Activated CD8-positive, alpha-beta memory T cell treated with anti-CD3 and anti-CD28 coated beads for 48 hours (primary cell): ENCODE measurements at regions not wholly inside any gene's neighbourhood (a gene's known extent, or its start where the extent isn't known, plus 50 kb on each side); places are given as distances from the start of the nearest gene placed in this dataset.

Source experiments
- DNase-seq, 3 experiments: peaks; one replicate each; pipeline ENCODE4 v3.0.0-alpha.2; 2020; ENCODE audit warnings: low read depth in 2 of 3, low spot score in 2 of 3

DNA sequence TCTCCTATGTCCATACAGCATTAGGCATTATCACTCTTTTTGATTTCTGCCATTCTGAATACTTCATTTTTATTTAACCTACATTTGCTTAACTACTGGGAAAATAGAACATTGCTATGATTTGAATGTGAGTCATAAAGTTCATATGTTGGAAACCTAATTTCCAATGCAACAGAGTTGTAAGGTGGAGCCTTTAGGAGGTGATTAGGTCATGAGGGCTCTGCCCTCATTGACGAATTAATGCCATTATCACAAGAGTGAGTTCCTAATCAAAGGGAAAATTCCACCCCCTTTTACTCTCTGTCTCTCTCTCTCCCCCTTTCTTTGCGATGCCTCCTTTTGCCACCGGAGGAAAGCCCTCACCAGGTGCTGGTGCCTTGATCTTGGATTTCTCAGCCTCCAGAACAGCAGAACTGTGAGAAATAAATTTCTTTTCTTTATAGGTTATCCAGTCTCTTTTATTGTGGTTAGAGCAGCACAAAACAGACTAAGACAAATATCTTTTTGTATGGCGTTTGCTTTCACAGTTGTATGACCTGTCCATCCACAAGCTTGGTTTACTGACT lies 180.1 kb upstream of the ARID2 start:
- no peak for DNase-seq

GRCh38 chr12:45553204-45553603 lies 176.3 kb upstream of the ARID2 start:
- DNase-seq = no peak

- DNase-seq = no peak
These were observed 172.5 kb upstream of the ARID2 start for GRCh38 chr12:45557016-45557415.

DNA sequence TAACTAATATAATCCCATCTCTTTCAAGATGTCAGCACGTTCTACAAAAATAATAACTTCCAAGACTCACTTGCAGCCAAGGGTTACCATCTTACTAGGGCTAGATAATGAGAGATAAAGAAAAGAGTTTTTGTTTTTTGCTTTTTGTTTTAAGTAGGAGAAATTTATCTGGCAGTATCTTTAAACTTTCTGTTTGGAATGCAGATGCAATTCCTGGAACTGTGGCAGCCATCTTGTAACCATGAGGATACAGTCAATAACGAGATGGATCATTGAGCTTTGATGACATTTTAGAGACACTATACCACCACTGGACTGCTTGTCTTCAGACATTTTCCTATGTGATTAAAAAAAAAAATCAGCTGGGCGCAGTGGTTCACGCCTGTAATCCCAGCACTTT lies 171.2 kb upstream of the ARID2 start:
- no peak for DNase-seq

DNA sequence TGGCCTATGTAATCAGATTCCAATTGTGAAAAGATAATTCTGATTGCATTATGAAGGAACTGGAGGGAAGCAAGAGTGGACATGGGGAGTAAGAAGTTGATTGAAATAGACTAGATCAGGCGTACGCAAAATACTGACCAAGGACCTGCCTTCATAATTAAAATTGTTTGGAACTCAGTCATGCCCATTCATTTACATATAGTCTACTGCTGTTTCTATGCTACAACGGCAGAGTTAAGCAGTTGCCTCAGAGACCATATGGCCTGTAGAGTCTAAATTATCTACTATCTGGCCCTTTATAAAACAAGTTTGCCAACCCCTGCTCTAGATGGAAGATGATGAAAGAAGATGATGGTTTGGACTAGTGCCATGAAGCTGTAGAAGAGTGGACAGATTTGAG lies 170.0 kb upstream of the ARID2 start:
- DNase-seq = no peak

DNA sequence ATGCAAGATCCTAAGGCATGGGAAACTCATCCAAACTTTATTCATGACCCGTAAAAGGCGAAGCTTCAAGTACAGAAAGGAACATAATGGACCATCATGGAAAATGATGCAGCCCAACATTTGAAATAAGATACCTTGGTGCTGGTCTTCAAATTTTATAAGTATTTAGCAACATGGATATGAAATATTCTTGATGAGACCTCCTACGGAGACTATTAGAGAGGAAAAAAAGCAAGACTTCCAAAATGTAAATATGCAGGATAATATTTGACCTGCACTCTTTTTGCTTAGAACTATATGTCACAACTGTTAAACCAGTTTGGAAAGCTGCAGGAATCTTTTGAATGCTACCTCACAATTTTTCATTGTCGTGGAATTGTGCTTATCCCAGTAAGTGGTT lies 168.8 kb upstream of the ARID2 start:
- DNase-seq = no peak

DNA sequence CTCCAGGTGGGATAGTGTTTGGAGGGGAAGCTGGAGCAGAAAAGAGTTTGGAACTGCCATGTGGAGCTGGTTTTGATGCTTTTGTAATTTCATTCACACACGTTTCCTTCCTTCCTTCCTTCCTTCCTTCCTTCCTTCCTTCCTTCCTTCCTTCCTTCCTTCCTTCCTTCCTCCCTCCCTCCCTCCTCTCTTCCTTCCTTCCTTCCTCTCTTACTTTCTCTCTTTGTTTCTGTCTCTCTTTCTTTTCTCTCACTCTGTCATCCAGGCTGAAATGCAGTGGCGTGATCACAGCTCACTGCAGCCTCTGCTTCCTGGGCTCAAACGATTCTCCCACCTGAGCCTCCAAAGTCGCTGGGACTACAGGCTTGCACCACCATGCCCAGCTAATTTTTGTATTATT lies 168.0 kb upstream of the ARID2 start:
- DNase-seq = no peak

GRCh38 chr12:45565590-45565989 lies 163.9 kb upstream of the ARID2 start:
- no peak for DNase-seq

- DNase-seq = no peak
These were observed 163.2 kb upstream of the ARID2 start for GRCh38 chr12:45566257-45566656.

GRCh38 chr12:45568808-45569207 lies 160.7 kb upstream of the ARID2 start:
- DNase-seq = no peak

DNA sequence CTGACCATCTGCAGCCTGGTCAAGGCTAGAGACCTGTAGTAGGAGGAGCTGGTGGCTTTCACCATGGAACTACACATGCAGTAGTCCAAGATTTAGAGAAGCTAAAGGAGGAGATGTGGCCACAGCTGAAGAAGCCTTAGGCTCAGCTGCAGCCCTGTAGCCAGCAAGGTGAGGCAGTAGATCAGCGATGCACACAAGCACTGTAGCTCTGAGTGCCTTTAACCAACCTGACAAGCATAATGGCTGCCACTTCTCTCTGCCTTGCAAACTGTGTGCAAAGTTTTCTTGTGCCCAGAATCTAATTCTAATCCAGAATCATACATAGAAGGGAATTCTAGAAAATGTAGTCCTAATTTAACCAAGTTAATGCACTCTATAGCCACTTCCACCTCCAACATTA lies 159.0 kb upstream of the ARID2 start:
- no peak for DNase-seq

DNA sequence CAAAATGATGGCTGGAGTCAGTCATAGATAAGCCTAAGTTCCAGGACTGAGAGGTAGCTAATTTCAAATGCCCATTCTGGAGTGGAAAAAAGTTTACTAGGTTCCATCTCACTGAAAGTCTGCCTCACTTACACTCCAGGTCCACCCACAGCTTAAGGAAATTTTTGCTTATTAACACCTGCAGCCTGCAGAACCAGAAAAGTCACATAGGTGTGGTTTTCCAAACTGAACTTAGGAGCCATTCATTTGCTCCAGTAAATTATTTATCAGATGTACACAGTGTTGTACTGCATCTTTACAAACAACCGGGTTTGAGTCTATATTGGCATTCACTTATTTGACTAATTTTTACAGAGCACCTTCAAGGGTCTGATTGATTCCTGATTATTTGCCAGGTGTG lies 157.4 kb upstream of the ARID2 start:
- DNase-seq = no peak

GRCh38 chr12:45575417-45575816 lies 154.1 kb upstream of the ARID2 start:
- no peak for DNase-seq

DNA sequence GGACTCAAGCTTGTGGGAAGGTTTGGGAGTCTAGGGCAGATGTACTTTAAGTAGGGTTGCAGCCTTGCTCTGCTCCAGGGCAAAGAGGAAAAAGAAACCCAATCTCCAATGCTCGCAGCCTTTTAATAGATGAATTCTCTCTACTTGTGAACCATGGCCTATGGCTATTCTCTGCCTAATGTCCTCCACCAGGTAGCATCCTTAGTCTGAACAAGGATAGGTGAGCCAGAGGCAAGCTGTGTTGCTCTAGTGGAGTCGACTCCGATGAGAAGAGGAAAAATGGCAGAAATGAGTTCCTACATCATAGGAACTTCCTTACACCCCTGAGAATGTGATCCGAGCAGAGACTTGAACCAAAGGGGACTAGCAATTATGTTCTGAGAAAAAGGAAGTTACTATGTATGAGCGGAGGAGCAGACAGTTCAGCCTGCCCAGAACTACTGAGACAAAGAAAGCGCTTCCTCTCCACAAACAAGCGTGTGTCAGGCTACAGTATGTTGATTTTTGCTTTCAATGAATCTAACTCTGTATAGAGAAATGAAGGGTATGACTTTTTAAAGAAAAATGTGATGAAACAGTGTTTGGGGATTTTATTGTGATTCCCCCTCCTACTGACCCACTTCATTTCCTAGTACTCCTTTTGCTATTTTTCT lies 153.6 kb upstream of the ARID2 start:
- DNase-seq = no peak

- no peak for DNase-seq
These were observed 151.6 kb upstream of the ARID2 start for GRCh38 chr12:45577844-45578399.

GRCh38 chr12:45580356-45580969 lies 149.0 kb upstream of the ARID2 start:
- DNase-seq = no peak

DNA sequence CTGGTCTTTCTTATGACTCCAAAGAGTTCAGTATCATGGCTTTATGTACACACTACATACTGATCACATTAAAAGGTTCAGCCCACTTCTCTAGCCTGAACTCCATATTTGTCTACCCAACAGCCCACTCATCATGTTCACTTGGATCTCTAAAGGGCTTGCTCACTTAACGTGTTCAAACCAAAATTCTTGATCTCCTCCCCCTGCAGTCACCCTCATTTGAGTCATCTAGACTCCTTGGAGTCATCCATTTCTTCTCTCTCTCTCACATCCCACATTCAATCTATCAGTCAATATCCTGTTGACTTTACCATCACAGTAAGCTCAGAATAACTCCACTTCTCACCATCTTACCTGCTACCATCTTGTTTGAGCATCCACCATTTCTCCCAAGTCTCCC lies 148.4 kb upstream of the ARID2 start:
- DNase-seq = no peak

DNA sequence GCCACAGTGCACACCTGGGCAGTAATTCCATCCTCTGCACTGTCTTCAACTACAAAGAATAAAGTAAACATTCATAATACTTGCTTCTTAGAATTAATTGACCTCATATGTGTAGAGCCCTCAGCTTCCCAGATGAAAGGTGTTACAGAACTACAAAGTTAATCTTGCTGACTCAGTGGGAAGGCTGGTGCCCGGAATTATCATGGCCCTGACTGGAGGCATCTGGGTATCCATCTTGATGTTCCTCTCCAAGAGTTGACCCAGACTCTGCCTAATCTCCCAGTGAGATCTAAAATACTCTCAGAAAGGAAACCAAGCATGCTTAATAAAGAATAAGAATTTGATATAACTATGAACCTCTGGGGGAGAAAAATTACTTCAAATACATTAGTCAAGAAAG lies 147.0 kb upstream of the ARID2 start:
- DNase-seq = no peak

- no peak for DNase-seq
These were observed 146.4 kb upstream of the ARID2 start for GRCh38 chr12:45582986-45583659.

- DNase-seq = no peak
These were observed 145.2 kb upstream of the ARID2 start for GRCh38 chr12:45584336-45584735.

DNA sequence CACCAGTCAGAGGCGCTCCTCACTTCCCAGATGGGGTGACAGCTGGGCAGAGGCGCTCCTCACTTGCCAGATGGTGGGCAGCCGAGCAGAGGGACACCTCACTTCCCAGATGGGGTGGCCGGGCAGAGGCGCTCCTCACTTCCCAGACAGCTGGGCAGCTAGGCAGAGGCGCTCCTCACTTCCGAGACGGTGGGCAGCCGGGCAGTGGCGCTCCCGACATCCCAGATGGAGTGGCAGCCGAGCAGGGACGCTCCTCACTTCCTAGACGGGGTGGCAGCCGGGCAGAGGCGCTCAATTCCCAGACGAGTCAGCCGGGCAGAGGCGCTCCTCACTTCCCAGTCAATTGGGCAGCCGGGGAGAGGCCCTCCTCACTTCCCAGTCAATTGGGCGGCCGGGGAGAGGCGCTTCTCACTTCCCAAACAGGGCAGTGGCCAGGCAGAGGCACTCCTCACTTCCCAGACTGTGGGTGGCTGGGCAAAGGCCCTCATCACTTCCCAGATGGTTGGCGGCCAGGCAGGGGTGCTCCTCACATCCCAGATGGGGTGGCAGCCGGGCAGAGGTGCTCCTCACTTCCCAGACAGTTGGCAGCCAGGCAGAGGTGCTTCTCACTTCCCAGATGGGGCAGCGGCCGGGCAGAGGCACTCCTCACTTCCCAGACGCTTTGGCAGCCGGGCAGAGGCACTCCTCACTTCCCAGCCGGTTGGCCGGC lies 143.8 kb upstream of the ARID2 start:
- DNase-seq = no peak
